ENCODE measurements at regions not wholly inside any gene's neighbourhood (a gene's known extent, or its start where the extent isn't known, plus 50 kb on each side); places are given as distances from the start of the nearest gene placed in this dataset.

GRCh38 chr3:165716592-165716991 lies 120.6 kb downstream of the BCHE start:
- Histone ChIP-seq H3K4me1 (ENCODE audit: control insufficient read depth in 3 of 3, insufficient read depth in 2 of 3, low read depth in 1 of 3, low read length in 2 of 3) (no peaks in the 10 kb centered on the region), H3K27ac (ENCODE audit: low read depth in 1 of 3, low read length in 2 of 3) (no peak overlapping the region), H3K36me3 (ENCODE audit: control insufficient read depth in 3 of 3, insufficient read depth in 2 of 3, low read depth in 1 of 3, low read length in 3 of 3) (no peaks in the 10 kb centered on the region), H3K9me3 (ENCODE audit: control insufficient read depth in 2 of 2, insufficient read depth in 1 of 2, low read depth in 1 of 2, low read length in 1 of 2) (peaks cover 0 to 19% of the 10 kb centered on the region in 2 donors), H3K4me3 (ENCODE audit: low read depth in 1 of 3, low read length in 3 of 3) (no peak overlapping the region), H3K27me3 (ENCODE audit: control insufficient read depth in 3 of 3, insufficient read depth in 3 of 3, low read length in 3 of 3) (no peaks in the 10 kb centered on the region)
- DNase-seq (no peak), FAIRE-seq (no peak)

GRCh38 chr3:165713479-165713878 lies 123.7 kb downstream of the BCHE start:
- no peaks in the 10 kb centered on the region for H3K27me3 ChIP-seq (ENCODE audit: control insufficient read depth in 3 of 3, insufficient read depth in 3 of 3, low read length in 3 of 3)
- DNase-seq (no peak), FAIRE-seq (no peak)
- H3K4me3 ChIP-seq (ENCODE audit: low read depth in 1 of 3, low read length in 3 of 3) = no peak overlapping the region
- no peaks in the 10 kb centered on the region for H3K9me3 ChIP-seq (ENCODE audit: control insufficient read depth in 2 of 2, insufficient read depth in 1 of 2, low read depth in 1 of 2, low read length in 1 of 2)
- H3K4me1 ChIP-seq (ENCODE audit: control insufficient read depth in 3 of 3, insufficient read depth in 2 of 3, low read depth in 1 of 3, low read length in 2 of 3) = no peaks in the 10 kb centered on the region
- 92 to 96% (median 95%) methylated on average over 6 to 7 of the region's 7 CpGs for WGBS, 3 donors
- H3K27ac ChIP-seq (ENCODE audit: low read depth in 1 of 3, low read length in 2 of 3) = no peak overlapping the region
- no peaks in the 10 kb centered on the region for H3K36me3 ChIP-seq (ENCODE audit: control insufficient read depth in 3 of 3, insufficient read depth in 2 of 3, low read depth in 1 of 3, low read length in 3 of 3)

GRCh38 chr3:165712382-165712781 lies 124.8 kb downstream of the BCHE start:
- Histone ChIP-seq H3K36me3 (ENCODE audit: control insufficient read depth in 3 of 3, insufficient read depth in 2 of 3, low read depth in 1 of 3, low read length in 3 of 3) (no peaks in the 10 kb centered on the region), H3K27me3 (ENCODE audit: control insufficient read depth in 3 of 3, insufficient read depth in 3 of 3, low read length in 3 of 3) (no peaks in the 10 kb centered on the region), H3K9me3 (ENCODE audit: control insufficient read depth in 2 of 2, insufficient read depth in 1 of 2, low read depth in 1 of 2, low read length in 1 of 2) (no peaks in the 10 kb centered on the region), H3K4me3 (ENCODE audit: low read depth in 1 of 3, low read length in 3 of 3) (no peak overlapping the region), H3K4me1 (ENCODE audit: control insufficient read depth in 3 of 3, insufficient read depth in 2 of 3, low read depth in 1 of 3, low read length in 2 of 3) (no peaks in the 10 kb centered on the region), H3K27ac (ENCODE audit: low read depth in 1 of 3, low read length in 2 of 3) (no peak overlapping the region)
- 88 to 95% (median 88%) methylated on average over 8 of the region's 8 CpGs for WGBS, 3 donors
- FAIRE-seq (no peak), DNase-seq (no peak)

- Histone ChIP-seq H3K27me3 (ENCODE audit: control insufficient read depth in 3 of 3, insufficient read depth in 3 of 3, low read length in 3 of 3) (no peaks in the 10 kb centered on the region), H3K27ac (ENCODE audit: low read depth in 1 of 3, low read length in 2 of 3) (no peak overlapping the region), H3K4me1 (ENCODE audit: control insufficient read depth in 3 of 3, insufficient read depth in 2 of 3, low read depth in 1 of 3, low read length in 2 of 3) (no peaks in the 10 kb centered on the region), H3K4me3 (ENCODE audit: low read depth in 1 of 3, low read length in 3 of 3) (no peak overlapping the region), H3K9me3 (ENCODE audit: control insufficient read depth in 2 of 2, insufficient read depth in 1 of 2, low read depth in 1 of 2, low read length in 1 of 2) (peaks cover 0 to under 1% of the 10 kb centered on the region in 2 donors), H3K36me3 (ENCODE audit: control insufficient read depth in 3 of 3, insufficient read depth in 2 of 3, low read depth in 1 of 3, low read length in 3 of 3) (no peaks in the 10 kb centered on the region)
- DNase-seq (no peak), FAIRE-seq (no peak)
- WGBS, 3 donors = 85 to 93% (median 93%) methylated on average over 2 of the region's 2 CpGs
Observed at GRCh38 chr3:165697910-165698309, 139.3 kb downstream of the BCHE start.

GRCh38 chr3:165696496-165696895 lies 140.7 kb downstream of the BCHE start:
- no peak overlapping the region for H3K27ac ChIP-seq (ENCODE audit: low read depth in 1 of 3, low read length in 2 of 3)
- 88 to 96% (median 90%) methylated on average over 1 of the region's 1 CpG for WGBS, 3 donors
- FAIRE-seq (no peak), DNase-seq (peak in 1 of 2 donors; percentile 11)
- H3K4me1 ChIP-seq (ENCODE audit: control insufficient read depth in 3 of 3, insufficient read depth in 2 of 3, low read depth in 1 of 3, low read length in 2 of 3) = no peaks in the 10 kb centered on the region
- no peaks in the 10 kb centered on the region for H3K36me3 ChIP-seq (ENCODE audit: control insufficient read depth in 3 of 3, insufficient read depth in 2 of 3, low read depth in 1 of 3, low read length in 3 of 3)
- H3K4me3 ChIP-seq (ENCODE audit: low read depth in 1 of 3, low read length in 3 of 3) = no peak overlapping the region
- peaks cover 0 to 13% of the 10 kb centered on the region in 2 donors for H3K9me3 ChIP-seq (ENCODE audit: control insufficient read depth in 2 of 2, insufficient read depth in 1 of 2, low read depth in 1 of 2, low read length in 1 of 2)
- H3K27me3 ChIP-seq (ENCODE audit: control insufficient read depth in 3 of 3, insufficient read depth in 3 of 3, low read length in 3 of 3) = no peaks in the 10 kb centered on the region

- H3K27ac ChIP-seq (ENCODE audit: low read depth in 1 of 3, low read length in 2 of 3) = no peak overlapping the region
- FAIRE-seq = no peak
- H3K4me3 ChIP-seq (ENCODE audit: low read depth in 1 of 3, low read length in 3 of 3) = no peak overlapping the region
- no peaks in the 10 kb centered on the region for H3K9me3 ChIP-seq (ENCODE audit: control insufficient read depth in 2 of 2, insufficient read depth in 1 of 2, low read depth in 1 of 2, low read length in 1 of 2)
- no peaks in the 10 kb centered on the region for H3K4me1 ChIP-seq (ENCODE audit: control insufficient read depth in 3 of 3, insufficient read depth in 2 of 3, low read depth in 1 of 3, low read length in 2 of 3)
- no peak for DNase-seq
- no peaks in the 10 kb centered on the region for H3K27me3 ChIP-seq (ENCODE audit: control insufficient read depth in 3 of 3, insufficient read depth in 3 of 3, low read length in 3 of 3)
- 77 to 82% (median 77%) methylated on average over 4 of the region's 4 CpGs for WGBS, 3 donors
- no peaks in the 10 kb centered on the region for H3K36me3 ChIP-seq (ENCODE audit: control insufficient read depth in 3 of 3, insufficient read depth in 2 of 3, low read depth in 1 of 3, low read length in 3 of 3)
Observed at GRCh38 chr3:165683947-165684346, 153.3 kb downstream of the BCHE start.

- Histone ChIP-seq H3K36me3 (ENCODE audit: control insufficient read depth in 3 of 3, insufficient read depth in 2 of 3, low read depth in 1 of 3, low read length in 3 of 3) (no peaks in the 10 kb centered on the region), H3K9me3 (ENCODE audit: control insufficient read depth in 2 of 2, insufficient read depth in 1 of 2, low read depth in 1 of 2, low read length in 1 of 2) (no peaks in the 10 kb centered on the region), H3K27me3 (ENCODE audit: control insufficient read depth in 3 of 3, insufficient read depth in 3 of 3, low read length in 3 of 3) (no peaks in the 10 kb centered on the region), H3K27ac (ENCODE audit: low read depth in 1 of 3, low read length in 2 of 3) (no peak overlapping the region), H3K4me3 (ENCODE audit: low read depth in 1 of 3, low read length in 3 of 3) (no peak overlapping the region), H3K4me1 (ENCODE audit: control insufficient read depth in 3 of 3, insufficient read depth in 2 of 3, low read depth in 1 of 3, low read length in 2 of 3) (no peaks in the 10 kb centered on the region)
- DNase-seq (no peak), FAIRE-seq (no peak)
- WGBS, 3 donors = 83 to 88% (median 87%) methylated on average over 3 of the region's 3 CpGs
Observed at GRCh38 chr3:165682734-165683133, 154.5 kb downstream of the BCHE start.

GRCh38 chr3:165669967-165670366 lies 167.3 kb downstream of the BCHE start:
- no peaks in the 10 kb centered on the region for H3K27me3 ChIP-seq (ENCODE audit: control insufficient read depth in 3 of 3, insufficient read depth in 3 of 3, low read length in 3 of 3)
- H3K4me3 ChIP-seq (ENCODE audit: low read depth in 1 of 3, low read length in 3 of 3) = no peak overlapping the region
- no peaks in the 10 kb centered on the region for H3K4me1 ChIP-seq (ENCODE audit: control insufficient read depth in 3 of 3, insufficient read depth in 2 of 3, low read depth in 1 of 3, low read length in 2 of 3)
- FAIRE-seq (no peak), DNase-seq (no peak)
- no peaks in the 10 kb centered on the region for H3K36me3 ChIP-seq (ENCODE audit: control insufficient read depth in 3 of 3, insufficient read depth in 2 of 3, low read depth in 1 of 3, low read length in 3 of 3)
- 71 to 75% (median 72%) methylated on average over 2 of the region's 2 CpGs for WGBS, 3 donors
- no peak overlapping the region for H3K27ac ChIP-seq (ENCODE audit: low read depth in 1 of 3, low read length in 2 of 3)
- H3K9me3 ChIP-seq (ENCODE audit: control insufficient read depth in 2 of 2, insufficient read depth in 1 of 2, low read depth in 1 of 2, low read length in 1 of 2) = peaks cover 0 to 10% of the 10 kb centered on the region in 2 donors

- Histone ChIP-seq H3K9me3 (ENCODE audit: control insufficient read depth in 2 of 2, insufficient read depth in 1 of 2, low read depth in 1 of 2, low read length in 1 of 2) (peaks cover 0 to 5% of the 10 kb centered on the region in 2 donors), H3K27me3 (ENCODE audit: control insufficient read depth in 3 of 3, insufficient read depth in 3 of 3, low read length in 3 of 3) (no peaks in the 10 kb centered on the region), H3K27ac (ENCODE audit: low read depth in 1 of 3, low read length in 2 of 3) (no peak overlapping the region), H3K4me1 (ENCODE audit: control insufficient read depth in 3 of 3, insufficient read depth in 2 of 3, low read depth in 1 of 3, low read length in 2 of 3) (no peaks in the 10 kb centered on the region), H3K36me3 (ENCODE audit: control insufficient read depth in 3 of 3, insufficient read depth in 2 of 3, low read depth in 1 of 3, low read length in 3 of 3) (no peaks in the 10 kb centered on the region), H3K4me3 (ENCODE audit: low read depth in 1 of 3, low read length in 3 of 3) (no peak overlapping the region)
- no peak for DNase-seq
- no peak for FAIRE-seq
Observed at GRCh38 chr3:165669504-165669903, 167.7 kb downstream of the BCHE start.
